ENCODE measurements at regions not wholly inside any gene's neighbourhood (a gene's known extent, or its start where the extent isn't known, plus 50 kb on each side); places are given as distances from the start of the nearest gene placed in this dataset.

GRCh38 chr2:173572848-173573247, 218.2 kb downstream of the CDCA7 start:
- TF ChIP-seq CTCF (IDR thresholded peaks at IDR 0.05) (no peak), POLR2A (IDR thresholded peaks at IDR 0.05) (no peak), EP300 (IDR thresholded peaks at IDR 0.05) (no peak)

Measured in gastroesophageal sphincter (tissue), 3 donors.